IMR-90 (cell line): ENCODE measurements at regions not wholly inside any gene's neighbourhood (a gene's known extent, or its start where the extent isn't known, plus 50 kb on each side); places are given as distances from the start of the nearest gene placed in this dataset.

ENCODE experiments used
- ATAC-seq: fragments of 200-7000 bp; cut with Tn5 transposase; 2 replicates; pipeline ENCODE4 v1.9.1; 2020; ENCODE audit warnings: low read depth, mild to moderate bottlenecking, moderate library complexity
- BruUV-seq: library from RNA; stranded (reverse); fragments of 400-500 nt; replicated peaks from 2 replicates; lab custom pipeline; 2021; lab: Mats Ljungman, UMichigan
- CTCF ChIA-PET: fragments of 300-600 bp; formaldehyde crosslinking; extraction: SDS; loops from one replicate; lab custom pipeline; 2021; ENCODE audit warnings: antibody characterized with exemption; lab: Yijun Ruan, JAX
- POLR2A ChIA-PET: fragments of 300-600 bp; sonication (Branson Sonifier 250); formaldehyde crosslinking; loops from one replicate; lab custom pipeline; 2022; ENCODE audit warnings: antibody characterized with exemption; ENCODE audit not compliant: unreplicated experiment; lab: Charles Lee
- DNase-seq: peaks from one replicate; pipeline ENCODE4 v3.0.0; 2013
- H2AFZ ChIP-seq: replicated peaks from 2 replicates; pipeline ENCODE3; 2013; ENCODE audit warnings: low read length, mild to moderate bottlenecking; ENCODE audit not compliant: poor library complexity
- H2AK5ac ChIP-seq: 2 replicates; pipeline ENCODE4 v1.6.1; 2013; ENCODE audit warnings: low read depth, low read length, inconsistent platforms
- H2AK9ac ChIP-seq: replicated peaks from 2 replicates; pipeline ENCODE3; 2013; ENCODE audit warnings: mild to moderate bottlenecking, low read depth, low read length, moderate library complexity; ENCODE audit not compliant: poor library complexity
- H2BK120ac ChIP-seq: 2 replicates; pipeline ENCODE4 v1.6.1; 2013; ENCODE audit warnings: low read depth, low read length, inconsistent platforms
- H2BK15ac ChIP-seq: 3 replicates; pipeline ENCODE4 v1.6.1; 2013; ENCODE audit warnings: low read depth, low read length, inconsistent platforms
- H2BK20ac ChIP-seq: 2 replicates; pipeline ENCODE4 v1.6.1; 2013; ENCODE audit warnings: low read depth, mild to moderate bottlenecking, inconsistent platforms, low read length, moderate library complexity
- H2BK5ac ChIP-seq: 2 replicates; pipeline ENCODE4 v1.6.1; 2013; ENCODE audit warnings: mild to moderate bottlenecking, low read depth, low read length, inconsistent platforms; ENCODE audit not compliant: poor library complexity, severe bottlenecking
- H3K14ac ChIP-seq: replicated peaks from 2 replicates; pipeline ENCODE4 v1.6.1; 2013; ENCODE audit warnings: low read depth, low read length, inconsistent platforms
- H3K18ac ChIP-seq: 2 replicates; pipeline ENCODE4 v1.6.1; 2013; ENCODE audit warnings: low read depth, low read length, control low read depth
- H3K23ac ChIP-seq: 2 replicates; pipeline ENCODE4 v1.6.1; 2013; ENCODE audit warnings: low read depth, low read length, inconsistent platforms
- H3K27ac ChIP-seq: 2 replicates; pipeline ENCODE4 v1.5.1; 2013; ENCODE audit warnings: mild to moderate bottlenecking, control low read depth, low read length; ENCODE audit not compliant: insufficient read depth
- H3K27me3 ChIP-seq: 2 replicates; pipeline ENCODE4 v1.6.1; 2013; ENCODE audit warnings: low read length; ENCODE audit not compliant: control insufficient read depth, insufficient read depth
- H3K36me3 ChIP-seq: 2 replicates; pipeline ENCODE4 v1.6.1; 2013; ENCODE audit warnings: low read length, mixed read lengths; ENCODE audit not compliant: control insufficient read depth, insufficient read depth
- H3K4ac ChIP-seq: 2 replicates; pipeline ENCODE4 v1.6.1; 2013; ENCODE audit warnings: low read depth, low read length, inconsistent platforms
- H3K4me1 ChIP-seq: 2 replicates; pipeline ENCODE4 v1.6.1; 2013; ENCODE audit warnings: low read length, mixed read lengths; ENCODE audit not compliant: control insufficient read depth, insufficient read depth
- H3K4me2 ChIP-seq: 2 replicates; pipeline ENCODE4 v1.6.1; 2013; ENCODE audit warnings: low read depth, mild to moderate bottlenecking, control low read depth, low read length, moderate library complexity
- H3K4me3 ChIP-seq: 2 replicates; pipeline ENCODE4 v1.5.1; 2013; ENCODE audit warnings: low read depth, mild to moderate bottlenecking, control low read depth, low read length, moderate library complexity; ENCODE audit not compliant: insufficient read depth
- H3K56ac ChIP-seq: 2 replicates; pipeline ENCODE4 v1.6.1; 2013; ENCODE audit warnings: low read length, inconsistent platforms; ENCODE audit not compliant: insufficient read depth; ENCODE audit errors: extremely low read depth
- H3K79me1 ChIP-seq, 2 experiments: 2 replicates each; pipeline ENCODE4 v1.6.1; 2013; ENCODE audit warnings: low read length in 2 of 2, inconsistent platforms in 1 of 2, low read depth in 1 of 2
- H3K9ac ChIP-seq: 2 replicates; pipeline ENCODE4 v1.6.1; 2013; ENCODE audit warnings: low read depth, low read length, control low read depth
- H3K9me1 ChIP-seq: 2 replicates; pipeline ENCODE4 v1.6.1; 2013; ENCODE audit warnings: low read length, inconsistent platforms; ENCODE audit not compliant: insufficient read depth
- H3K9me3 ChIP-seq: 2 replicates; pipeline ENCODE4 v1.6.1; 2013; ENCODE audit warnings: low read length; ENCODE audit not compliant: control insufficient read depth, insufficient read depth
- H4K20me1 ChIP-seq: 2 replicates; pipeline ENCODE4 v1.6.1; 2013; ENCODE audit warnings: low read length, inconsistent platforms; ENCODE audit not compliant: insufficient read depth
- H4K5ac ChIP-seq: 2 replicates; pipeline ENCODE4 v1.6.1; 2013; ENCODE audit warnings: mild to moderate bottlenecking, low read depth, low read length, control low read depth
- H4K8ac ChIP-seq, 2 experiments: 2 replicates each; pipeline ENCODE4 v1.6.1; 2013; ENCODE audit warnings: low read depth in 2 of 2, low read length in 2 of 2, control low read depth in 1 of 2, inconsistent platforms in 1 of 2
- H4K91ac ChIP-seq: 2 replicates; pipeline ENCODE4 v1.6.1; 2013; ENCODE audit warnings: low read depth, low read length, inconsistent platforms; ENCODE audit not compliant: insufficient read depth
- CEBPB ChIP-seq: IDR thresholded peaks from 2 replicates; pipeline ENCODE4 v1.6.1; 2012; ENCODE audit warnings: low read depth, low read length, improper control_type of control experiment
- CHD1 ChIP-seq: IDR thresholded peaks from 2 replicates; pipeline ENCODE4 v1.6.1; 2012; ENCODE audit warnings: low read depth, low read length, improper control_type of control experiment
- ELK1 ChIP-seq: fragments of 150-350 bp; IDR thresholded peaks from 2 replicates; pipeline ENCODE4 v1.6.1; 2016; ENCODE audit warnings: low read depth, mild to moderate bottlenecking, low read length, moderate library complexity, borderline replicate concordance
- FOS ChIP-seq: fragments of 150-350 bp; IDR thresholded peaks from 2 replicates; pipeline ENCODE4 v1.6.1; 2016; ENCODE audit warnings: low read depth, low read length
- MAFK ChIP-seq: IDR thresholded peaks from 2 replicates; pipeline ENCODE4 v1.6.1; 2012; ENCODE audit warnings: low read depth, low read length, improper control_type of control experiment
- MAZ ChIP-seq: IDR thresholded peaks from 2 replicates; pipeline ENCODE4 v1.6.1; 2012; ENCODE audit warnings: low read depth, mild to moderate bottlenecking, low read length, improper control_type of control experiment, moderate library complexity, borderline replicate concordance
- MXI1 ChIP-seq: IDR thresholded peaks from 2 replicates; pipeline ENCODE4 v1.6.1; 2012; ENCODE audit warnings: low read depth, mild to moderate bottlenecking, low read length, moderate library complexity, borderline replicate concordance
- NFE2L2 ChIP-seq: fragments of 150-350 bp; IDR thresholded peaks from 2 replicates; pipeline ENCODE4 v1.6.1; 2016; ENCODE audit warnings: low read depth, mild to moderate bottlenecking, low read length
- POLR2A ChIP-seq: IDR thresholded peaks from 2 replicates; pipeline ENCODE4 v1.6.1; 2012; ENCODE audit warnings: mild to moderate bottlenecking, low read depth, low read length
- RAD21 ChIP-seq: IDR thresholded peaks from 2 replicates; pipeline ENCODE4 v1.6.1; 2012; ENCODE audit warnings: low read length, improper control_type of control experiment
- RCOR1 ChIP-seq: IDR thresholded peaks from 2 replicates; pipeline ENCODE4 v1.6.1; 2012; ENCODE audit warnings: mild to moderate bottlenecking, low read length, improper control_type of control experiment; ENCODE audit not compliant: insufficient replicate concordance
- RFX5 ChIP-seq: IDR thresholded peaks from 2 replicates; pipeline ENCODE4 v1.8.0; 2012; ENCODE audit warnings: low read depth, mild to moderate bottlenecking, low read length, moderate library complexity
- SMC3 ChIP-seq: fragments of 150-350 bp; IDR thresholded peaks from 2 replicates; pipeline ENCODE4 v1.6.1; 2016; ENCODE audit warnings: low read depth, mild to moderate bottlenecking, antibody characterized with exemption, low read length, moderate library complexity
- WGBS, 2 experiments: methylation state at CpG; one replicate each; pipeline versions ENCODE4 v1.1.5 to v1.1.7; 2013; ENCODE audit warnings: missing lambda C conversion rate in 2 of 2; ENCODE audit not compliant: insufficient read length in 1 of 2; ENCODE audit errors: extremely low coverage in 2 of 2; 5-methylcytosine and 5-hydroxymethylcytosine counted together
- dilution Hi-C: fragments of 300-500 bp; cut with HindIII; formaldehyde crosslinking; loops from one replicate; pipeline ENCODE4 v1.14.3; 2018; ENCODE audit warnings: low sequenced_read_pairs; ENCODE audit not compliant: unreplicated experiment
- in situ Hi-C: fragments of 300-500 bp; cut with MboI; formaldehyde crosslinking; loops from 3 replicates; pipeline ENCODE4 v1.14.3; 2019; ENCODE audit warnings: low sequenced_read_pairs, inconsistent platforms, mixed read lengths
- intact Hi-C: fragments of 100-400 bp; cut with micrococcal nuclease; formaldehyde crosslinking; loops from 2 replicates; pipeline ENCODE4 v1.10.0; 2022
- TF ChIP-seq, protein P1 (sequence below): conservative IDR thresholded peaks from 2 replicates; pipeline ENCODE4 v1.5.1; 2012; ENCODE audit warnings: mild to moderate bottlenecking, low read depth, low read length, improper control_type of control experiment
- TF ChIP-seq, protein P2 (sequence below): fragments of 150-350 bp; IDR thresholded peaks from 2 replicates; pipeline ENCODE4 v1.6.1; 2017; ENCODE audit warnings: mild to moderate bottlenecking, antibody characterized with exemption, low read length, low read depth

GRCh38 chr9:99345451-99345850 lies 123.4 kb downstream of the SEC61B start:
- Histone ChIP-seq H3K14ac (peak overlapping the region; percentile 54; the same call in 1 of the 2 replicates), H3K4me2 (no peak overlapping the region), H2BK15ac (peak overlapping the region; percentile 7; the same call in 2 of the 3 replicates), H3K9me3 (no peaks in the 10 kb centered on the region; the same call in 1 of the 2 replicates), H3K4me3 (no peak overlapping the region), H3K27ac (no peak overlapping the region), H4K91ac (no peak overlapping the region; the same call in 1 of the 2 replicates), H2BK20ac (peak overlapping the region; percentile 56; the same call in 1 of the 2 replicates), H4K20me1 (no peaks in the 10 kb centered on the region), H3K56ac (no peak overlapping the region), H3K23ac (no peak overlapping the region), H2AK9ac (no peak overlapping the region), H4K5ac (no peak overlapping the region), H3K4ac (peak overlapping the region; percentile 47; the same call in 1 of the 2 replicates), H3K18ac (no peak overlapping the region), H4K8ac (no peak overlapping the region), H3K79me1 (no peaks in the 10 kb centered on the region), H2AK5ac (no peak overlapping the region), H2AFZ (peak overlapping the region; percentile 45), H3K27me3 (no peaks in the 10 kb centered on the region), H3K4me1 (peaks cover 3% of the 10 kb centered on the region; the same call in 1 of the 2 replicates), H3K9ac (no peak overlapping the region), H2BK5ac (no peak overlapping the region), H2BK120ac (peak overlapping the region; percentile 44; the same call in 1 of the 2 replicates), H3K9me1 (no peaks in the 10 kb centered on the region), H3K36me3 (no peaks in the 10 kb centered on the region)
- no CpG with 5 or more reads among the region's 1 CpG for WGBS, 2 experiments
- ChIA-PET CTCF (interaction anchor here (0.9 kb wide), 1 partner anchor 42 kb away, joined by 4 read pairs; no protein-coding TSS in a partner anchor), POLR2A (no interaction called here)
- no peak; the same call in 1 of the 2 replicates for ATAC-seq
- BruUV-seq = no TSS peak
- in situ Hi-C loops = no loop called here
- DNase-seq = no peak
- dilution Hi-C loops = no loop called here
- intact Hi-C loops = no loop called here
- TF ChIP-seq MAFK = no peak
- TF ChIP-seq SMC3 = no peak
- TF ChIP-seq NFE2L2 = no peak
- no peak for TF ChIP-seq MXI1
- TF ChIP-seq RFX5 = no peak
- no peak for TF ChIP-seq POLR2A
- TF ChIP-seq RAD21 = no peak
- TF ChIP-seq, protein P1, sequence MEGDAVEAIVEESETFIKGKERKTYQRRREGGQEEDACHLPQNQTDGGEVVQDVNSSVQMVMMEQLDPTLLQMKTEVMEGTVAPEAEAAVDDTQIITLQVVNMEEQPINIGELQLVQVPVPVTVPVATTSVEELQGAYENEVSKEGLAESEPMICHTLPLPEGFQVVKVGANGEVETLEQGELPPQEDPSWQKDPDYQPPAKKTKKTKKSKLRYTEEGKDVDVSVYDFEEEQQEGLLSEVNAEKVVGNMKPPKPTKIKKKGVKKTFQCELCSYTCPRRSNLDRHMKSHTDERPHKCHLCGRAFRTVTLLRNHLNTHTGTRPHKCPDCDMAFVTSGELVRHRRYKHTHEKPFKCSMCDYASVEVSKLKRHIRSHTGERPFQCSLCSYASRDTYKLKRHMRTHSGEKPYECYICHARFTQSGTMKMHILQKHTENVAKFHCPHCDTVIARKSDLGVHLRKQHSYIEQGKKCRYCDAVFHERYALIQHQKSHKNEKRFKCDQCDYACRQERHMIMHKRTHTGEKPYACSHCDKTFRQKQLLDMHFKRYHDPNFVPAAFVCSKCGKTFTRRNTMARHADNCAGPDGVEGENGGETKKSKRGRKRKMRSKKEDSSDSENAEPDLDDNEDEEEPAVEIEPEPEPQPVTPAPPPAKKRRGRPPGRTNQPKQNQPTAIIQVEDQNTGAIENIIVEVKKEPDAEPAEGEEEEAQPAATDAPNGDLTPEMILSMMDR = no peak
- no peak for TF ChIP-seq FOS
- no peak for TF ChIP-seq ELK1
- TF ChIP-seq CHD1 = no peak
- TF ChIP-seq, protein P2, sequence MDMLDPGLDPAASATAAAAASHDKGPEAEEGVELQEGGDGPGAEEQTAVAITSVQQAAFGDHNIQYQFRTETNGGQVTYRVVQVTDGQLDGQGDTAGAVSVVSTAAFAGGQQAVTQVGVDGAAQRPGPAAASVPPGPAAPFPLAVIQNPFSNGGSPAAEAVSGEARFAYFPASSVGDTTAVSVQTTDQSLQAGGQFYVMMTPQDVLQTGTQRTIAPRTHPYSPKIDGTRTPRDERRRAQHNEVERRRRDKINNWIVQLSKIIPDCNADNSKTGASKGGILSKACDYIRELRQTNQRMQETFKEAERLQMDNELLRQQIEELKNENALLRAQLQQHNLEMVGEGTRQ = no peak
- TF ChIP-seq RCOR1 = no peak
- TF ChIP-seq MAZ = no peak
- no peak for TF ChIP-seq CEBPB
